Breast epithelium (tissue), 4 donors: ENCODE measurements at regions not wholly inside any gene's neighbourhood (a gene's known extent, or its start where the extent isn't known, plus 50 kb on each side); places are given as distances from the start of the nearest gene placed in this dataset.

ENCODE experiments used
- DNase-seq, 2 donors: peaks; one replicate each; pipeline ENCODE4 v3.0.0-alpha.2; 2019; ENCODE audit warnings: low spot score in 2 of 2
- H3K27ac ChIP-seq, 2 donors: fragments of 200-600 bp; sonication (generic) in 1 of 2; one replicate each; pipeline ENCODE4 v1.5.1; 2016 to 2019; ENCODE audit warnings: mild to moderate bottlenecking in 1 of 2
- H3K27me3 ChIP-seq, 2 donors: fragments of 200-600 bp; sonication (generic) in 1 of 2; one replicate each; pipeline versions ENCODE4 v1.5.1 to v1.6.0; 2017 to 2019; ENCODE audit warnings: control low read depth in 1 of 2, mild to moderate bottlenecking in 1 of 2
- H3K36me3 ChIP-seq: fragments of 200-600 bp; one replicate; pipeline ENCODE4 v1.5.1; 2019
- H3K4me1 ChIP-seq, 2 donors: fragments of 200-600 bp; sonication (generic); one replicate each; pipeline ENCODE4 v1.5.1; 2016 to 2019; ENCODE audit warnings: control low read depth in 1 of 2
- H3K4me3 ChIP-seq, 3 donors: fragments of 200-600 bp; sonication (generic); 1 replicate in 2 of 3; 2 replicates in 1 of 3; pipeline ENCODE4 v1.5.1; 2016 to 2019; ENCODE audit warnings: mild to moderate bottlenecking in 3 of 3, moderate library complexity in 2 of 3
- H3K9me3 ChIP-seq, 2 donors: fragments of 200-600 bp; sonication (generic) in 1 of 2; one replicate each; pipeline ENCODE4 v1.5.1; 2016 to 2019; ENCODE audit warnings: control low read depth in 1 of 2
- POLR2A ChIP-seq: fragments of 450-650 bp; IDR thresholded peaks from one replicate; pipeline ENCODE4 v1.6.1; 2016; ENCODE audit warnings: antibody characterized with exemption, mild to moderate bottlenecking, moderate library complexity
- POLR2AphosphoS5 ChIP-seq, 3 donors: sonication (generic); formaldehyde crosslinking; IDR thresholded peaks; one replicate each; pipeline ENCODE4 v1.6.1; 2017; ENCODE audit warnings: antibody characterized with exemption in 3 of 3
- intact Hi-C: fragments of 100-400 bp; cut with DNase I; formaldehyde crosslinking; loops from one replicate; pipeline ENCODE4 v1.15.1; 2023; ENCODE audit warnings: low total_unique reads
- TF ChIP-seq, protein P1 (sequence below), 3 donors: fragments of 450-650 bp; IDR thresholded peaks; one replicate each; pipeline ENCODE4 v1.5.1; 2016 to 2017; ENCODE audit warnings: antibody characterized with exemption in 3 of 3, mild to moderate bottlenecking in 3 of 3, moderate library complexity in 3 of 3

- TF ChIP-seq, protein P1, sequence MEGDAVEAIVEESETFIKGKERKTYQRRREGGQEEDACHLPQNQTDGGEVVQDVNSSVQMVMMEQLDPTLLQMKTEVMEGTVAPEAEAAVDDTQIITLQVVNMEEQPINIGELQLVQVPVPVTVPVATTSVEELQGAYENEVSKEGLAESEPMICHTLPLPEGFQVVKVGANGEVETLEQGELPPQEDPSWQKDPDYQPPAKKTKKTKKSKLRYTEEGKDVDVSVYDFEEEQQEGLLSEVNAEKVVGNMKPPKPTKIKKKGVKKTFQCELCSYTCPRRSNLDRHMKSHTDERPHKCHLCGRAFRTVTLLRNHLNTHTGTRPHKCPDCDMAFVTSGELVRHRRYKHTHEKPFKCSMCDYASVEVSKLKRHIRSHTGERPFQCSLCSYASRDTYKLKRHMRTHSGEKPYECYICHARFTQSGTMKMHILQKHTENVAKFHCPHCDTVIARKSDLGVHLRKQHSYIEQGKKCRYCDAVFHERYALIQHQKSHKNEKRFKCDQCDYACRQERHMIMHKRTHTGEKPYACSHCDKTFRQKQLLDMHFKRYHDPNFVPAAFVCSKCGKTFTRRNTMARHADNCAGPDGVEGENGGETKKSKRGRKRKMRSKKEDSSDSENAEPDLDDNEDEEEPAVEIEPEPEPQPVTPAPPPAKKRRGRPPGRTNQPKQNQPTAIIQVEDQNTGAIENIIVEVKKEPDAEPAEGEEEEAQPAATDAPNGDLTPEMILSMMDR (IDR thresholded peaks at IDR 0.05) = no peak
- TF ChIP-seq POLR2A (no peak), POLR2AphosphoS5 (IDR thresholded peaks at IDR 0.05) (no peak)
- H3K4me3 ChIP-seq = no peak overlapping the region
These were observed 125.1 kb upstream of the FBXL7 start for GRCh38 chr5:15374886-15375285.

GRCh38 chr5:15373151-15373550 lies 126.8 kb upstream of the FBXL7 start:
- H3K4me1 ChIP-seq = no peaks in the 10 kb centered on the region
- no peaks in the 10 kb centered on the region for H3K36me3 ChIP-seq
- DNase-seq = no peak
- intact Hi-C loops = no loop called here
- no peak overlapping the region for H3K4me3 ChIP-seq
- TF ChIP-seq POLR2A (no peak), POLR2AphosphoS5 (IDR thresholded peaks at IDR 0.05) (no peak)
- TF ChIP-seq, protein P1 (IDR thresholded peaks at IDR 0.05) = no peak
- no peak overlapping the region for H3K27ac ChIP-seq
- no peaks in the 10 kb centered on the region for H3K9me3 ChIP-seq
- no peaks in the 10 kb centered on the region for H3K27me3 ChIP-seq

More at GRCh38 chr5:15374886-15375285, 125.1 kb upstream of the FBXL7 start:
- H3K27me3 ChIP-seq = no peaks in the 10 kb centered on the region
- DNase-seq = no peak
- H3K4me1 ChIP-seq = no peaks in the 10 kb centered on the region
- no peaks in the 10 kb centered on the region for H3K36me3 ChIP-seq
- H3K27ac ChIP-seq = no peak overlapping the region
- intact Hi-C loops = no loop called here
- H3K9me3 ChIP-seq = no peaks in the 10 kb centered on the region

DNA sequence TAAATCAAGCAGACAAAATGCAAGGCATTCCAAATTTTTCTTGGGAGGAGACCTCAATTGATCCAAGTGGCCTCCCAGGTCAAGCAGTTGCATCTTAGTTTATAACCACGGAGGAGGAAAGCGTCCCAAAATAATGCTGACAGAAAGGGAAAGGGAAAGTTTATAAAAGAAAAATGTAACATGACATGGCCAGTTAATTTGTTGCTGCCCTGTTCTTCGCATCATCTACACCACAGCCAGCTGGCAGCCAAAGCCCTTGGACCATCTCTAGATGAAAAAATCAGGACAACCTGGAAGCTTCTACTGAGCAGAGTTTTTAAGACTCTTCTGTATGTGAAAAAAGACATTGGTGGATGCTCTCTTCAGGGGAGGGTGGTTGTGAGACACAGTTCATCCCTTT lies 128.8 kb upstream of the FBXL7 start:
- DNase-seq = no peak
- intact Hi-C loops = no loop called here
- H3K36me3 ChIP-seq = no peaks in the 10 kb centered on the region
- no peaks in the 10 kb centered on the region for H3K27me3 ChIP-seq
- H3K4me3 ChIP-seq = no peak overlapping the region
- TF ChIP-seq, protein P1 (IDR thresholded peaks at IDR 0.05) = no peak
- TF ChIP-seq POLR2AphosphoS5 (IDR thresholded peaks at IDR 0.05) = no peak
- no peak overlapping the region for H3K27ac ChIP-seq
- H3K4me1 ChIP-seq = no peaks in the 10 kb centered on the region
- H3K9me3 ChIP-seq = no peaks in the 10 kb centered on the region

DNA sequence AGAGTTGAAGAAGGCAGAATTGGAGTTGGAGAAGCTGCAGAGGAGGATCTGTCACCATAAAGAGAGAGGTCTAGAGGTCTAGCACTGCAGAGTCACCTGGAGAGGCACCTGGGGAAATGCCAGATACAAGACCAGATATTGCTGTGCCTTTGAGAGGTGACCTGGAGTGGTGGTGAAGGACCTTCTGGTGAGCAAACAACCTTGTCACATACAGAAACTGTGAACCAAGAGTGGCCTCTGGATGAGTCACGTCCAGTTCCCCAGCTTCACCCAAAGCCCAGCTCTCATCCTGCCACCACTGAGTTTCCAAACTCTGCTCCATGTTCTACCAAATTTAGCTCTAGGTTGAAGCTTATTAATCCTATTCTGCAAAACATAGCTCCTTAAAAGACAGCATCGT lies 131.1 kb upstream of the FBXL7 start:
- intact Hi-C loops = no loop called here
- Histone ChIP-seq H3K27ac (no peak overlapping the region), H3K4me3 (no peak overlapping the region), H3K27me3 (no peaks in the 10 kb centered on the region), H3K9me3 (no peaks in the 10 kb centered on the region), H3K36me3 (no peaks in the 10 kb centered on the region), H3K4me1 (no peaks in the 10 kb centered on the region)
- no peak for DNase-seq
- no peak for TF ChIP-seq POLR2A
- TF ChIP-seq POLR2AphosphoS5 (IDR thresholded peaks at IDR 0.05) = no peak
- TF ChIP-seq, protein P1 (IDR thresholded peaks at IDR 0.05) = no peak

GRCh38 chr5:15367489-15367888 lies 132.5 kb upstream of the FBXL7 start:
- Histone ChIP-seq H3K4me3 (no peak overlapping the region), H3K27me3 (no peaks in the 10 kb centered on the region), H3K4me1 (no peaks in the 10 kb centered on the region), H3K9me3 (no peaks in the 10 kb centered on the region), H3K27ac (peak overlapping the region; percentile 14 to 41), H3K36me3 (no peaks in the 10 kb centered on the region)
- no peak for TF ChIP-seq POLR2A
- no peak for TF ChIP-seq POLR2AphosphoS5 (IDR thresholded peaks at IDR 0.05)
- TF ChIP-seq, protein P1 (IDR thresholded peaks at IDR 0.05) = no peak
- DNase-seq = no peak
- intact Hi-C loops = no loop called here
